Endothelial cell of umbilical vein (primary cell): ENCODE measurements at regions not wholly inside any gene's neighbourhood (a gene's known extent, or its start where the extent isn't known, plus 50 kb on each side); places are given as distances from the start of the nearest gene placed in this dataset.

Experiments
- BruUV-seq: library from RNA; stranded (reverse); fragments of 400-500 nt; replicated peaks from 2 replicates; lab custom pipeline; 2021; lab: Mats Ljungman, UMichigan
- CTCF ChIA-PET: fragments of 300-600, 350-600 bp; sonication (Branson Sonifier 250); formaldehyde crosslinking; loops from one replicate; lab custom pipeline; 2021; ENCODE audit warnings: antibody characterized with exemption, inconsistent platforms; lab: Charles Lee
- POLR2A ChIA-PET: fragments of 300-600, 350-600 bp; sonication (Branson Sonifier 250); formaldehyde crosslinking; loops from one replicate; lab custom pipeline; 2021; ENCODE audit warnings: antibody characterized with exemption, inconsistent platforms; lab: Charles Lee
- DNase-seq: peaks from one replicate; pipeline ENCODE4 v3.0.0-alpha.2; 2011; ENCODE audit warnings: low read depth, low spot score
- FAIRE-seq: peaks from 2 replicates; lab custom pipeline; 2011; peaks lifted over from hg19 to GRCh38; lab: Jason Lieb, UNC
- H2AFZ ChIP-seq: 2 replicates; pipeline ENCODE4 v1.6.0; 2012; ENCODE audit warnings: low read depth, low read length, control low read depth, inconsistent platforms
- H3K27ac ChIP-seq: 2 replicates; pipeline ENCODE4 v1.5.1; 2011; ENCODE audit warnings: low read depth, mild to moderate bottlenecking, control low read depth, low read length, moderate library complexity; ENCODE audit not compliant: insufficient read depth
- H3K27me3 ChIP-seq, 2 experiments: 2 replicates each; pipeline versions ENCODE4 v1.6.0 to v1.6.1; 2011; ENCODE audit warnings: low read length in 2 of 2, mixed read lengths in 1 of 2; ENCODE audit not compliant: control insufficient read depth in 2 of 2, insufficient read depth in 2 of 2
- H3K36me3 ChIP-seq, 2 experiments: 2 replicates in 1 of 2; 3 replicates in 1 of 2; pipeline ENCODE4 v1.5.1; 2011; ENCODE audit warnings: low read length in 2 of 2, mild to moderate bottlenecking in 1 of 2, moderate library complexity in 1 of 2; ENCODE audit not compliant: control insufficient read depth in 2 of 2, insufficient read depth in 2 of 2; ENCODE audit errors: extremely low read depth in 1 of 2
- H3K4me1 ChIP-seq: 3 replicates; pipeline ENCODE4 v1.5.1; 2011; ENCODE audit warnings: mild to moderate bottlenecking, low read length; ENCODE audit not compliant: control insufficient read depth, insufficient read depth; ENCODE audit errors: extremely low read depth
- H3K4me2 ChIP-seq: 2 replicates; pipeline ENCODE4 v1.6.1; 2011; ENCODE audit warnings: low read length, control low read depth, mixed read lengths; ENCODE audit not compliant: insufficient read depth
- H3K4me3 ChIP-seq, 3 experiments: fragments of 200-600 bp in 1 of 3; sonication (generic), shearing (Covaris generic) in 1 of 3; replicated peaks in 1 of 3; 2 replicates each; pipeline ENCODE4 v1.5.1; 2011 to 2016; ENCODE audit warnings: control low read depth in 3 of 3, low read length in 3 of 3, mild to moderate bottlenecking in 2 of 3, inconsistent platforms in 1 of 3, low read depth in 1 of 3, moderate library complexity in 1 of 3; ENCODE audit not compliant: insufficient read depth in 1 of 3
- H3K79me2 ChIP-seq: 2 replicates; pipeline ENCODE4 v1.6.0; 2012; ENCODE audit warnings: low read length, inconsistent platforms; ENCODE audit not compliant: control insufficient read depth, insufficient read depth
- H3K9ac ChIP-seq: replicated peaks from 2 replicates; pipeline ENCODE3; 2011; ENCODE audit warnings: low read length, control low read depth; ENCODE audit not compliant: insufficient read depth; ENCODE audit errors: extremely low read depth
- H3K9me1 ChIP-seq: replicated peaks from 3 replicates; pipeline ENCODE4 v1.6.0; 2011; ENCODE audit warnings: mild to moderate bottlenecking, low read length; ENCODE audit not compliant: control insufficient read depth, insufficient read depth; ENCODE audit errors: extremely low read depth
- H3K9me3 ChIP-seq: replicated peaks from 2 replicates; pipeline ENCODE4 v1.5.1; 2012; ENCODE audit warnings: low read length, inconsistent platforms; ENCODE audit not compliant: control insufficient read depth, insufficient read depth
- H4K20me1 ChIP-seq: replicated peaks from 2 replicates; pipeline ENCODE3; 2011; ENCODE audit warnings: mild to moderate bottlenecking, low read length; ENCODE audit not compliant: control insufficient read depth, insufficient read depth; ENCODE audit errors: extremely low read depth
- EZH2 ChIP-seq: IDR thresholded peaks from 2 replicates; pipeline ENCODE4 v1.6.1; 2012; ENCODE audit warnings: borderline replicate concordance, low read depth, mild to moderate bottlenecking, moderate library complexity, low read length, inconsistent platforms; ENCODE audit not compliant: severe bottlenecking
- FOS ChIP-seq: IDR thresholded peaks from 2 replicates; pipeline ENCODE4 v1.6.1; 2011; ENCODE audit warnings: mild to moderate bottlenecking, low read length, moderate library complexity, borderline replicate concordance; ENCODE audit not compliant: insufficient read depth
- GATA2 ChIP-seq: IDR thresholded peaks from 2 replicates; pipeline ENCODE4 v1.7.0; 2011; ENCODE audit warnings: low read depth, mild to moderate bottlenecking, moderate library complexity, mixed read lengths, low read length; ENCODE audit not compliant: insufficient read length, insufficient read depth
- JUN ChIP-seq: IDR thresholded peaks from 2 replicates; pipeline ENCODE4 v1.6.1; 2011; ENCODE audit warnings: borderline replicate concordance, low read depth; ENCODE audit not compliant: insufficient read length, insufficient read depth
- MYC ChIP-seq: IDR thresholded peaks from one replicate; pipeline ENCODE4 v1.6.1; 2011; ENCODE audit warnings: mild to moderate bottlenecking, low read depth, low read length
- POLR2A ChIP-seq: IDR thresholded peaks from 2 replicates; pipeline ENCODE4 v1.6.1; 2012; ENCODE audit warnings: low read depth, mild to moderate bottlenecking, control low read depth, low read length
- POLR2AphosphoS5 ChIP-seq: IDR thresholded peaks from 2 replicates; pipeline ENCODE4 v1.6.1; 2012; ENCODE audit warnings: low read depth, mild to moderate bottlenecking, control low read depth, low read length, moderate library complexity; ENCODE audit not compliant: insufficient read depth
- dilution Hi-C: fragments of 300-500 bp; cut with MboI; formaldehyde crosslinking; loops from one replicate; pipeline ENCODE4 v1.15.0; 2019; ENCODE audit warnings: low sequenced_read_pairs; ENCODE audit not compliant: extremely low pct_ligation_motif_present
- intact Hi-C: fragments of 100-400 bp; cut with micrococcal nuclease; formaldehyde crosslinking; loops from one replicate; pipeline ENCODE4 v1.10.0; 2022
- TF ChIP-seq, protein P1 (sequence below): IDR thresholded peaks from 2 replicates; pipeline ENCODE4 v1.6.1; 2011; ENCODE audit not compliant: insufficient read depth, insufficient read length
- TF ChIP-seq, protein P2 (sequence below), 2 donors: IDR thresholded peaks; 1 replicate in 1 of 2; 2 replicates in 1 of 2; pipeline ENCODE4 v1.5.1; 2011; ENCODE audit warnings: low read length in 2 of 2, mild to moderate bottlenecking in 2 of 2, moderate library complexity in 2 of 2, control low read depth in 1 of 2, inconsistent platforms in 1 of 2, low read depth in 1 of 2; ENCODE audit not compliant: insufficient read depth in 1 of 2; ENCODE audit errors: extremely low read depth in 1 of 2

- BruUV-seq = no TSS peak
- no peaks in the 10 kb centered on the region for H3K79me2 ChIP-seq
- no peak overlapping the region for H3K9ac ChIP-seq
- no peak overlapping the region for H3K4me2 ChIP-seq
- no peak for DNase-seq
- H3K27me3 ChIP-seq = no peaks in the 10 kb centered on the region
- POLR2A ChIA-PET = no interaction called here
- no peaks in the 10 kb centered on the region for H3K9me1 ChIP-seq
- H3K4me3 ChIP-seq = no peak overlapping the region
- intact Hi-C loops = no loop called here
- H4K20me1 ChIP-seq = no peaks in the 10 kb centered on the region
- no peak overlapping the region for H2AFZ ChIP-seq
- no peaks in the 10 kb centered on the region for H3K4me1 ChIP-seq
- H3K27ac ChIP-seq = no peak overlapping the region
- H3K36me3 ChIP-seq = no peaks in the 10 kb centered on the region
- CTCF ChIA-PET = interaction anchor here (1.1 kb wide), 3 partner anchors 13 to 19 kb away, joined by 3 read pairs; no protein-coding TSS in a partner anchor
- TF ChIP-seq, protein P1, sequence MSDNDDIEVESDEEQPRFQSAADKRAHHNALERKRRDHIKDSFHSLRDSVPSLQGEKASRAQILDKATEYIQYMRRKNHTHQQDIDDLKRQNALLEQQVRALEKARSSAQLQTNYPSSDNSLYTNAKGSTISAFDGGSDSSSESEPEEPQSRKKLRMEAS = no peak
- TF ChIP-seq FOS (no peak), MYC (no peak), POLR2AphosphoS5 (no peak), POLR2A (no peak), EZH2 (no peak), GATA2 (no peak), JUN (no peak)
- TF ChIP-seq, protein P2, sequence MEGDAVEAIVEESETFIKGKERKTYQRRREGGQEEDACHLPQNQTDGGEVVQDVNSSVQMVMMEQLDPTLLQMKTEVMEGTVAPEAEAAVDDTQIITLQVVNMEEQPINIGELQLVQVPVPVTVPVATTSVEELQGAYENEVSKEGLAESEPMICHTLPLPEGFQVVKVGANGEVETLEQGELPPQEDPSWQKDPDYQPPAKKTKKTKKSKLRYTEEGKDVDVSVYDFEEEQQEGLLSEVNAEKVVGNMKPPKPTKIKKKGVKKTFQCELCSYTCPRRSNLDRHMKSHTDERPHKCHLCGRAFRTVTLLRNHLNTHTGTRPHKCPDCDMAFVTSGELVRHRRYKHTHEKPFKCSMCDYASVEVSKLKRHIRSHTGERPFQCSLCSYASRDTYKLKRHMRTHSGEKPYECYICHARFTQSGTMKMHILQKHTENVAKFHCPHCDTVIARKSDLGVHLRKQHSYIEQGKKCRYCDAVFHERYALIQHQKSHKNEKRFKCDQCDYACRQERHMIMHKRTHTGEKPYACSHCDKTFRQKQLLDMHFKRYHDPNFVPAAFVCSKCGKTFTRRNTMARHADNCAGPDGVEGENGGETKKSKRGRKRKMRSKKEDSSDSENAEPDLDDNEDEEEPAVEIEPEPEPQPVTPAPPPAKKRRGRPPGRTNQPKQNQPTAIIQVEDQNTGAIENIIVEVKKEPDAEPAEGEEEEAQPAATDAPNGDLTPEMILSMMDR (IDR thresholded peaks at IDR 0.05; ENCODE audit: extremely low read depth in 1 of 2, insufficient read depth in 1 of 2, low read depth in 1 of 2, low read length in 2 of 2) = no peak
- dilution Hi-C loops = no loop called here
- FAIRE-seq = no peak
- no peaks in the 10 kb centered on the region for H3K9me3 ChIP-seq
Measured at GRCh38 chr12:76242813-76243550, 105.2 kb downstream of the BBS10 start.
